ENCODE measurements at regions not wholly inside any gene's neighbourhood (a gene's known extent, or its start where the extent isn't known, plus 50 kb on each side); places are given as distances from the start of the nearest gene placed in this dataset.

- TF ChIP-seq TAF1 (IDR thresholded peaks at IDR 0.05; ENCODE audit: borderline replicate concordance, insufficient read depth, low read length): no peak
- TF ChIP-seq POLR2AphosphoS5 (IDR thresholded peaks at IDR 0.05; ENCODE audit: low read depth, low read length): no peak
- no peak for TF ChIP-seq REST (IDR thresholded peaks at IDR 0.05; ENCODE audit: insufficient read depth in 1 of 2, low read depth in 2 of 2, low read length in 2 of 2)
- no peak for TF ChIP-seq FOXP2 (optimal IDR thresholded peaks at IDR 0.05; ENCODE audit: borderline replicate concordance, extremely low read depth, extremely low read length, insufficient read depth)
- TF ChIP-seq SIN3A (IDR thresholded peaks at IDR 0.05; ENCODE audit: borderline replicate concordance, insufficient read depth, low read length): no peak
Observed at GRCh38 chr16:61233713-61234112, 802.5 kb downstream of the CDH8 start.

GRCh38 chr16:61228371-61228770 is 807.9 kb downstream of the CDH8 start:
- TF ChIP-seq REST (IDR thresholded peaks at IDR 0.05; ENCODE audit: insufficient read depth in 1 of 2, low read depth in 2 of 2, low read length in 2 of 2) (no peak), POLR2AphosphoS5 (IDR thresholded peaks at IDR 0.05; ENCODE audit: low read depth, low read length) (no peak), TAF1 (IDR thresholded peaks at IDR 0.05; ENCODE audit: borderline replicate concordance, insufficient read depth, low read length) (no peak), SIN3A (IDR thresholded peaks at IDR 0.05; ENCODE audit: borderline replicate concordance, insufficient read depth, low read length) (no peak), FOXP2 (optimal IDR thresholded peaks at IDR 0.05; ENCODE audit: borderline replicate concordance, extremely low read depth, extremely low read length, insufficient read depth) (no peak)

- TF ChIP-seq TAF1 (IDR thresholded peaks at IDR 0.05; ENCODE audit: borderline replicate concordance, insufficient read depth, low read length): no peak
- TF ChIP-seq REST (IDR thresholded peaks at IDR 0.05; ENCODE audit: insufficient read depth in 1 of 2, low read depth in 2 of 2, low read length in 2 of 2): no peak
- no peak for TF ChIP-seq POLR2AphosphoS5 (IDR thresholded peaks at IDR 0.05; ENCODE audit: low read depth, low read length)
- TF ChIP-seq SIN3A (IDR thresholded peaks at IDR 0.05; ENCODE audit: borderline replicate concordance, insufficient read depth, low read length): no peak
- TF ChIP-seq FOXP2 (optimal IDR thresholded peaks at IDR 0.05; ENCODE audit: borderline replicate concordance, extremely low read depth, extremely low read length, insufficient read depth): no peak
Observed at GRCh38 chr16:61215605-61216004, 820.6 kb downstream of the CDH8 start.

GRCh38 chr16:61214780-61215179 is 821.5 kb downstream of the CDH8 start:
- TF ChIP-seq SIN3A (IDR thresholded peaks at IDR 0.05; ENCODE audit: borderline replicate concordance, insufficient read depth, low read length) (no peak), FOXP2 (optimal IDR thresholded peaks at IDR 0.05; ENCODE audit: borderline replicate concordance, extremely low read depth, extremely low read length, insufficient read depth) (no peak), POLR2AphosphoS5 (IDR thresholded peaks at IDR 0.05; ENCODE audit: low read depth, low read length) (no peak), REST (IDR thresholded peaks at IDR 0.05; ENCODE audit: insufficient read depth in 1 of 2, low read depth in 2 of 2, low read length in 2 of 2) (no peak), TAF1 (IDR thresholded peaks at IDR 0.05; ENCODE audit: borderline replicate concordance, insufficient read depth, low read length) (no peak)

GRCh38 chr16:61210076-61210475 is 826.2 kb downstream of the CDH8 start:
- TF ChIP-seq REST (IDR thresholded peaks at IDR 0.05; ENCODE audit: insufficient read depth in 1 of 2, low read depth in 2 of 2, low read length in 2 of 2): no peak
- no peak for TF ChIP-seq TAF1 (IDR thresholded peaks at IDR 0.05; ENCODE audit: borderline replicate concordance, insufficient read depth, low read length)
- no peak for TF ChIP-seq SIN3A (IDR thresholded peaks at IDR 0.05; ENCODE audit: borderline replicate concordance, insufficient read depth, low read length)
- no peak for TF ChIP-seq FOXP2 (optimal IDR thresholded peaks at IDR 0.05; ENCODE audit: borderline replicate concordance, extremely low read depth, extremely low read length, insufficient read depth)
- TF ChIP-seq POLR2AphosphoS5 (IDR thresholded peaks at IDR 0.05; ENCODE audit: low read depth, low read length): no peak

Data from PFSK-1 (cell line).